HG03103 (cell line): ENCODE measurements at regions not wholly inside any gene's neighbourhood (a gene's known extent, or its start where the extent isn't known, plus 50 kb on each side); places are given as distances from the start of the nearest gene placed in this dataset.

Experiments used
- ATAC-seq: cut with Tn5 transposase; IDR thresholded peaks from one replicate; pipeline ENCODE4 v1.9.1; 2021; ENCODE audit warnings: low read depth; ENCODE audit not compliant: unreplicated experiment

DNA sequence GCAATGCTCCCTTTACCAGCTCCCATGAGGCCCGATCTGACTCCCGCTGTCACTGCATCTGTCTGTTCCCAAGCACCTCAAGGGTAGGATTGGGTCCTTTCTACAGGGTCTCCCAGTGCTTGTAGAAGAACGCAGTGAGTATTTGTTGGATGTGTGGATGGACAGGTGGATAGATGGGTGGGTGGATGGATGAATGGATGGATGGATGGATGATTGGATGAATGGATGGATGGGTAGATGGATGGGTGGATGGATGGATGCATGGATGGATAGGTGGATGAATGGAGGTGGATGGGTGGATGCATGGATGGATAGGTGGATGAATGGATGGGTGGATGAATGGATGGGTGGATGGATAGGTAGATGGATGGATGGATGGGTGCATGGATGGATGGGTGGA, 91.6 kb downstream of the HS1BP3 start:
- no peak for ATAC-seq

DNA sequence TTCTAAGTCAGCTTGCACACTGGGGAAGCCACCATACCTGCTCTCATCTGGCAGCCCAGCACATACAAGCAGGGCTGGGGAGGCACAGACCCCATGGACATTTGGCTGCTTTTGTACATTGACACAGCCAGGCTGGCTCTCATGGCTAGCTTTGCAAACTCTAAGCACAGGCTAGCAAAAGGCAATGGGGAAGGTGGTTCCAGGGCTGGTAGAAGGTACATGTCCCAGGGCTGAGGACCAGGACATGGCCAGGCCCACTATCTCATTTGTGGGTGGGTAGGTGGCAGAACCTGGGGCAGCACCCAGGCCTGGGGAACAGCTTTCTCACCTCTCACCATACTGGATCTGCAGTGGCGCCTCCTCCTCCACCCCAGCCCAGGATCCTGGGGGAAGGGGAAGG, 90.9 kb downstream of the HS1BP3 start:
- no peak for ATAC-seq

DNA sequence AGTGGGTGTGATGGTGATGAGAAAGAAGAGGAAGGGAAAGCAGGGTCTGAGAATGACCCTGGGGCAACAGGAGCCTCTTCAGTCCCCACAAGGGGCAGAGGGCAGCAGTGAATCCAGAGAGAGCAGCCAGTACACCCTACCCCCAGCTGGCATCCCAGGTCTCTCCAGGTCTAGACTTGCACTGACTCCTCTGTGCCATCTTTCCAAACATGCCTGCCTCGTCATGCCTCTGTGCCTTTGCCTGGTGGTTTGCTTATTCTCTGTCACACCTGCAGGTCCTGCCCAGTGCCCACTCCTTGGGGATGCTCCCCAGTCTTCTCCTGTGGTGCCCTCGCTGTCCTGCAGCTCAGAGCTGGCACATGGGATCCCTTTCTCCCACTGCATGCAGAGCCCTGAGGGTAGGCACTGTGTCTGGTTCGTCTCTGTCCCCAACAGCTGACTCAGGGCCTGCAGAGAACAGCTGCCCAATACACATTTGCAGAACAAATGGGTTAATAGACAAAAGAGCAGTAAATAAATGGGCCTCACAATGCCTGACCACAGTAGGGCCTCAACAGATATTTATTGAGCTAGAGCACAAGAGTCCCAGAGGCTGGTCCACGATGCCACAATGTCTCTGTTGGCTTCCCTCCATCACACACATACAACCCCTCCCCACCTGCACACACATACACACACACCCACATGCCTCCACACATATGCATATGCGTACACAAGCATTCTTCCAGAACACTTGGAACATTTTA, 89.8 kb downstream of the HS1BP3 start:
- ATAC-seq, result no peak

DNA sequence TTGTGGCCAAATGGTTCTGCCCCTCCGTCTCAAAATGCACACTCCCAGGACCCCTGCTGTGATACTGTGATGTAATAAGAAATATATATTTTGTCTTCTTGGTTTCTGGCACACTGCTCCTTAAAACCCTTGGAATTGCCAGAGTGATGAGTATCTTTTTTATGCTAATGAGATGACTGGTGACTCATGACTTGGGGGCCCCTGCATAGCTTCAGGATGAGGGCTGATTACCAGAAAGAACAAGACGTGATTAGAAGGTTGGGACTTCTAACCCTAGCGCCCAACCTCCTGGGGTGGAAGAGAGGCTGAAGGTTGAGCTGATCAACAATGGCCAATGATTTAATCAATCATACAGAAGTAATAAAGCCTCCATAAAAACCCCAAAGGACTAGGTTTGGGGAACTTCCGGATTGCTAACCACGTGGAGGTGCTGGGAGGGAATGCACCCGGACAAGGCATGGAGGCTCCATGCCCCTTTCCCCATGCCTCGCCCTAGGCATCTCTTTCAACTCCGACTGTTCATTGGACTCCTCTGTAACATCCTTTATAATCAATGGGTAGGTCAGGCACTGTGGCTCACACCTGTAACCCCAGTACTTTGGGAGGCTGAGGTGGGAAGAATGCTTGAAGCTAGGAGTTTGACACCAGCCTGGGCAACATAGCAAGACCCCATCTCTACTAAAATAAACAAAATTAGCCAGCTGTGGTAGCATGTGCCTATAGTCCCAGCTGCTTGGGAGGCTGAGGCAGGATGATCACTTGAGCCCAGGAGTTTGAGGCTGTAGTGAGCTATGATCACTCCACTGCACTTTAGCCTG, 89.1 kb downstream of the HS1BP3 start:
- no peak for ATAC-seq

DNA sequence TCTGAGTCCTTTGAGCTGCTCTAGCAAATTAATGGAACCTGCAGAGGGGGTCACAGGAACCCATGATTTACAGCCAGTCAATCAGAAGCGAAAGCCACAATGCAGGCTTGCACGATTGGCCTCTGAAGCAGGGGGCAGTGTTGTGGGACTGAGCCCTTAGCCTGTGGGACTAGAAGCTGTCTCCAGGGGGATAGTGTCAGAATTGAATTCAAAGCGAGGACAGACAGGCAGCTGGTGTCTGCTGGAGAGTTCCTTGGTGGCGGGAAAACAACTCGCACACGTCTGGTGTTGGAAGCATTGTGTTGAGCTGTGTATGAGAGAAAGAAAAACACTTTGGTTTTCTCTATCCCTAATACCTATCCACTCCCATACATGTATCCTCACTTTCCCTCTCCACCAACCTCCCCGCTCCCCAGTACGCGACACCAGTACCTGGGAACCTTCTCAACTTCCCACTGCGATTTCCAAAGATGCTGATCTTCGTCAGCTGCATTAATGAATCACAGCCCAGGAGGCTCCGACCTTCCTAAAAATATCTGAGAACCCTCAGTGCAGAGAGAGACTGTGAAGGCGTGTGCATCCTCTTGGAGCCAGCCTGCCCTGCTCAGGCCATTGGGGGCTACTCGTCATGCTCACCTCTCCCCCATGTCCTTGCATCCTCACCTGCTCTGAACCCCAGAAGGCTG, 88.2 kb downstream of the HS1BP3 start:
- no peak for ATAC-seq

DNA sequence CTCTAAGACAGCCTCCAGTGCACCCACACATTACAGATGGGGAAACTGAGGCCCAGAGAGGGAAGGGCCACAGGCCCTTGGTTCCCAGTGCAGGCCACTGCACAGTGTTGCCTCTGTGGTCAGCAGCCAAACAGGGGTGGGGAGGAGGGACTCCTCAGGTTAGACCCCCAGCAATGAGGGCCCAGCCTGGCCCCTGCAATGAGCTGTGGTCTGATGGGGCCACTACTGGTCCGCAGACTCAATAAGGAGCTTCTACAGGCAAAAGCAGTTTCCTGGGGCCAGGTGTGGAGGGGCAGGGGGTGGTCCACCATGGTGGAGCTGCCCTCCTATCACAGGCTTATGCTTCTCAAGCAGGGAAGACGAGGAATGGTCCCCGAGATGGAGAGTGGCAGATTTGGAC, 87.6 kb downstream of the HS1BP3 start:
- ATAC-seq, result no peak

DNA sequence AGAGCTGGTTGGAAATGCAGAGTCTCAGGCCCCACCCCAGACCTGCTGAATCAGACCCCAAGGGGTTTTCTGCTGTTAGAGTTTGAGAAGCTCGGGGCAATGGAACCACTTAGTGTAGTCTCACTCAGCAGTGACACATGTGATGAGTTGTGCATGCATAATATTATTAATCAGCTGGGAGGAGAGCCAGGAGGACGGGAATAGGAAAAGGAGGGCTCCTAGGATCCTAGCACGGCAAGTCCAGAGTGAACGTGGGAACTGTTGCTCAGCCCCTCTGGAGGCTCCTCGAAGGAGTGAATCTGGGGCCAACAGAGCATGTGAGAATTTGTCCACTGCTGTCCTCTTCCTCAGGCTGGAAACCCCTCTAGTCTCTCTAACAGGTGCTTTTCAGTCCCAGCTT, 87.1 kb downstream of the HS1BP3 start:
- ATAC-seq, result no peak

DNA sequence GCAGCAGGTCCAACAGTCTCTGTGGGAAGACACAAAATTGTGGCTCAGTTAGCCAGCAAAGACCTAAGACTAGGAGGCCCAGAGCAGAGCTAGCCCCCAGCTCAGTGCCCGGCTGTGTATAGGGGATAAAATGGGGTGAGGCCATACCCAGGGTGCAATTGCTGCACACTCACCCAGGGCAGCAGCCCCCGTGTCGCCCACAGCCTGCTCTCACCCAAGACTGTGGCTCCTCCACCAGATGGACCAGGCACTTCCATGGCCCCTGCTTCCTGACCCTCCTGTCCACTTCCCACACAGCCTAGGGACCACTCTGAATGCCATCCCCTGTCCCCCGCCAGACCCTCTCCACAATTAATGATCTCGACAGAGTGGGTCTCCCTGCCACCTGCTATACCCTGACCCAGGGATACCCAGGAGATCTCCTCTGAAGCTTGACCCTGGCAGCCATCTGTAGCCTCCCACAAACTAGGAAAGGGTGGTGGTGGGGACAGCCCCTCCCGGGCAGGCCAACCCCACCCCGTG, 85.7 kb downstream of the HS1BP3 start:
- ATAC-seq, result no peak

DNA sequence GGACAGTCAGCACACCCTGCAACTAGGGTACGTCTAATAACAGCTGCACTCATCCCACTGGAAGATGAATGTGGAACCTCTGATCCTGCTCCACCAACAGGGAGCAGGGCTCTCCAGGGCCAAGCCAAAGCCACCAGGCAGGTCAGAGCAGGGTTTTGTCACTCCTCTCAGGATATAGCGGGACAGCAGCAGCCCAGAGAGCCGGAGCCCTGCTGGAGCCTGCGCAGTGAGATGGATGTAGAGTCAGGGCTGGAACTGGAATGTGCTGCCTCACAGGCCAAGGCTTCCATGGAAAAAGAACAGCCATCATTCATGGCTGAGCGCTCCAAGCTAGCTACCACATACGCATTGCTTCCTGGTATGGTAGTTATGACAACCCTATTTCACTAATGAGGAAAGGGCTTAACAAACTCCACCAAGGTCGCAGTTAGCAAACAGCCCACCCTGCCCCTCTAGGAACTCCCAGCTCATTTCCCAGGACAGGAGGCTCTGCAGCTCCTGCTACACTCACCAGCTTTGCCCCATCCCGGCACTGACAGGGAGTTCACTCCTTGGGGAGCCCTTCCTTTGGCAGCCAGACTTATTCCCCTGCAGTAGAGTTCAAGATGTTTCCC, 85.2 kb downstream of the HS1BP3 start:
- no peak for ATAC-seq

DNA sequence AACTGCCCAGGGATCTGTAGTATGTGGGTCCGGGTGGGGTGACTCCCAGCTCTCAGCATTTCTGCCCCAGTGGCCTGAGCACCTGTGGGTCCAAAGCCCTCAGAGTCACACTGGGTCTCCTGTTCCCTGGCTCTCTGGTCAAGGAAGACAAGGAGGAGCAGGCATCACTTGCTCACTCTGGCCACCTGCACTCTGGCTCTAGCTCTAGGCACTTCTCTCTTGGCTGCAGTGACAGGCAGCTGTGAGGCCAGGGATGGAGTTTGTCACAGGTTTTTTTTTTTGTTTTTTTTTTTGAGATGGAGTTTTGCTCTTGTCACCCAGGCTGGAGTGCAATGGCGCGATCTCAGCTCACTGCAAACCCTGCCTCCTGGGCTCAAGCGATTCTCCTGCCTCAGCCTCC, 84.6 kb downstream of the HS1BP3 start:
- no peak for ATAC-seq

DNA sequence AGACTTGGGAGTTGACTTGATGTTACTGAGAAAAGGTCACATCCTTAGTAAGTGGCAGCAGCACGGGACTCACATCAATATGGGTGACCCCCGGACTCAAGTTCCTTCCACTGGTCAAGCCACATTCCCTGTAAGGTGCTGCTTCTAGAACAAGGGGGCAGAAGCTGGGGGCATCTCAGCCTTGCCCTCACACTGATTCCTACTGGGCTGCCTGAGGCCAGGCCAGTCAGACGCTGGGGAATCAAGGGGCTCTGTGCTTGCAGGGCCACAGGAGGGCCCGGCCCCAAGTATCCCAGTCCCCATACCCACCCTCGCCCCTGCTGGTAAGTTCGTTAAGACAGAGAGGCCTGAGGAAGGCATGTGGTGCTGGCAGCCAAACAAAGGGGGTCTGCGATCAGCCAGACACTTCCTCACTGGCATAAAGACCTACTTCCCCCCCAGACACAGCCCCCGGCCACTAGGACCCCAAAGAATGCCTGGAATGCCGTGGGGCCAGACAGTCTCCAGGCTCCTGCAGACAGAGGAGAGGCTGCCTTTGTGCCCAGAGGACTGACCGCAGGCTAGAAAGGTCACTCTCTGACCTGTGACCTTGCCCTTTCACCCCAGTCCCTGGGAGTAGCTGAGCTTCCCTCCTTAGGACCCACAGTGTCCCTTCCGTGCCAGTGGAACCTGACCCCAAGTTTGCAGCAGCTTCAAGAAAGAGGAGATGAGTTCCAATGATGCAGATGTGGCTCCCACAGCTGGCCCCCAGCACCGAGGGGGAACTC, 83.6 kb downstream of the HS1BP3 start:
- ATAC-seq, result no peak
